H1 (cell line): ENCODE measurements at regions not wholly inside any gene's neighbourhood (a gene's known extent, or its start where the extent isn't known, plus 50 kb on each side); places are given as distances from the start of the nearest gene placed in this dataset.

Source experiments
- CTBP2 ChIP-seq: IDR thresholded peaks from 2 replicates; pipeline ENCODE4 v1.7.0; 2011; ENCODE audit warnings: borderline replicate concordance, mild to moderate bottlenecking, moderate library complexity, mixed read lengths, low read length; ENCODE audit not compliant: insufficient read depth, insufficient read length
- NRF1 ChIP-seq: IDR thresholded peaks from 2 replicates; pipeline ENCODE4 v1.6.1; 2011; ENCODE audit warnings: mild to moderate bottlenecking, low read depth, low read length, improper control_type of control experiment
- TF ChIP-seq, protein P1 (sequence below): IDR thresholded peaks from 2 replicates; pipeline ENCODE4 v1.6.1; 2012; ENCODE audit warnings: inconsistent platforms

DNA sequence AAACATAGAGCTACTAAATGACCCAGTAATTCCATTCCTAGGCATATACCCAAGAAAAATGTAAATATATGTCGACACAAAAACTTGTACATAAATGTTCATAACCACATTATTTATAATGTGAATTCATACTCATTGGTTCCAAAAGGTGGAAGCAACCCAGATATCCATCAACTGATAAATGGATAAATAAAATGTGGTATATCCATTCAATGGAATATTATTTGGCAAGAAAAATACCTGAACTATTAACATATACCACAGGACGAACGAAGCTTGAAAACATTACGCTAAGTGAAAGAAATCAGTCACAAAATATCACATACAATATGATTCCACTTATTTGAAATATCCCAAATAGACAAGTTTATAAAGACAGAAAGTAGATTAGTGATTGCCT lies 99.0 kb upstream of the SOX5 start (continued):
- TF ChIP-seq, protein P1, sequence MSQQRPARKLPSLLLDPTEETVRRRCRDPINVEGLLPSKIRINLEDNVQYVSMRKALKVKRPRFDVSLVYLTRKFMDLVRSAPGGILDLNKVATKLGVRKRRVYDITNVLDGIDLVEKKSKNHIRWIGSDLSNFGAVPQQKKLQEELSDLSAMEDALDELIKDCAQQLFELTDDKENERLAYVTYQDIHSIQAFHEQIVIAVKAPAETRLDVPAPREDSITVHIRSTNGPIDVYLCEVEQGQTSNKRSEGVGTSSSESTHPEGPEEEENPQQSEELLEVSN, result no peak
- TF ChIP-seq CTBP2, result no peak
- no peak for TF ChIP-seq NRF1
